Ovary (tissue), 7 donors: ENCODE measurements at regions not wholly inside any gene's neighbourhood (a gene's known extent, or its start where the extent isn't known, plus 50 kb on each side); places are given as distances from the start of the nearest gene placed in this dataset.

ENCODE experiments used
- DNase-seq, 5 donors: peaks; one replicate each; pipeline ENCODE4 v3.0.0-alpha.2; 2019 to 2020
- H3K27ac ChIP-seq, 2 donors: fragments of 200-600 bp; one replicate each; pipeline versions ENCODE4 v1.5.1 to v1.8.0; 2019 to 2022
- H3K27me3 ChIP-seq: fragments of 200-600 bp; one replicate; pipeline ENCODE4 v1.8.0; 2022
- H3K36me3 ChIP-seq: fragments of 200-600 bp; sonication (generic); one replicate; pipeline ENCODE4 v1.5.1; 2019
- H3K4me1 ChIP-seq: one replicate; pipeline ENCODE4 v1.8.1; 2013; ENCODE audit warnings: mild to moderate bottlenecking, moderate library complexity; ENCODE audit not compliant: insufficient read depth
- H3K4me3 ChIP-seq: fragments of 200-600 bp; sonication (generic); one replicate; pipeline ENCODE4 v1.5.1; 2017
- H3K9me3 ChIP-seq, 2 donors: fragments of 200-600 bp in 1 of 2; sonication (generic) in 1 of 2; one replicate each; pipeline versions ENCODE4 v1.5.1 to v1.8.1; 2013 to 2019; ENCODE audit warnings: mild to moderate bottlenecking in 1 of 2, moderate library complexity in 1 of 2
- CTCF ChIP-seq, 3 donors: fragments of 450-650 bp in 2 of 3; fragments of 200-600 bp in 1 of 3; IDR thresholded peaks; one replicate each; pipeline versions ENCODE4 v1.5.1 to v1.8.0; 2016 to 2022; ENCODE audit warnings: antibody characterized with exemption in 3 of 3, mild to moderate bottlenecking in 1 of 3
- EP300 ChIP-seq: sonication (generic); formaldehyde crosslinking; IDR thresholded peaks from one replicate; pipeline ENCODE4 v1.6.1; 2017; ENCODE audit warnings: antibody characterized with exemption
- POLR2A ChIP-seq: fragments of 450-650 bp; IDR thresholded peaks from one replicate; pipeline ENCODE4 v1.6.1; 2017; ENCODE audit warnings: antibody characterized with exemption, mild to moderate bottlenecking, moderate library complexity
- WGBS, 3 donors: extraction: QIAGEN DNeasy Blood & Tissue Kit in 1 of 3; methylation state at CpG; one replicate each; pipeline versions ENCODE4 v1.1.5 to v1.1.7; 2013 to 2017; 5-methylcytosine and 5-hydroxymethylcytosine counted together
- intact Hi-C, 4 donors: fragments of 100-400 bp; cut with DNase I; formaldehyde crosslinking; loops; one replicate each; pipeline versions ENCODE4 v1.11.0 to v1.15.1; 2022 to 2023
- donor health status: DM: no; HTN: no; CAD: no; lungs with moderate emphysema.
- donor health status: DM: no; HTN: no; CAD: no.
- donor health status: Bipolar disorder and iron deficiency.
- donor health status: DM: no; HTN: no; CAD: no.
- donor health status: DM: yes; HTN: yes; CAD: no.

DNA sequence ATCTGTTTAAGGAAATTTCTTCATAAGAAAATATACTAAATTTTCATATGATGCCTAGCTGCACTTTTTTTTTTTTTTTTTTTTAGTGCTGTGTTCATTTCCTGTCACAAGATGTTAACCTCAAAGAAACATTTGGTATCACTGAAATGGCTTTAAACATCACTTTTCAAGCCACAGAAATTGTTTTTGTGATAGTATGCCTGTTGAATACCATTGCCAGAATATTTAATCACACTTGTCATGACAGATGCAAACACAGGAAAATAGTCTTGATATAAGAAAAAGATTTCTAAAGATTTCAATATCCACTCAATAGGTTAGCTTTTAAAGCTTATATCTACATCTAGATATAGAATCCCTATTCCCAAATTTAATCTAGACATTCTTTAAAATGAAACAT lies 608.5 kb upstream of the AGTR1 start:
- Histone ChIP-seq H3K4me1 (no peaks in the 10 kb centered on the region), H3K36me3 (no peaks in the 10 kb centered on the region), H3K4me3 (no peak overlapping the region), H3K9me3 (no peaks in the 10 kb centered on the region), H3K27ac (no peak overlapping the region), H3K27me3 (no peaks in the 10 kb centered on the region)
- intact Hi-C loops = no loop called here
- DNase-seq = no peak
- TF ChIP-seq EP300 = no peak
- no peak for TF ChIP-seq POLR2A
- no peak for TF ChIP-seq CTCF (IDR thresholded peaks at IDR 0.05)

DNA sequence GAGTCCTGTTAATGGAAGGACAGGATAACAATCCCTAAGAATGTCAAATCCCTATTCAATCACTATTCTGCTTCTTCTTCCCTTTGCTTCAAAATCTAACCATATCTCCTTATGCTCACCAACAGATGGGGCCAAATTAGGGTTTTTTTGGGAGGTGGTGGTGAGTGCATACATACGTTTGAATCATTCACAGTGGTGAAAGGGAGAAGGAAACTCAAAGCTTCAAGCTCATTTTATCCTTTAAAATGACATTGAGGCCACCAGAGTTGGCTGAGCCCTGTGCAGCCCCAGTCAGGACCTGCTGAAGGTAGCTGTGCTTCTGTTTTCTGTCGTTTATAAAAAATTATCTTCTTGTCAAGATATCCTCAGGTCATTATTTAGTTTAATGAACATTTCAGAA lies 607.5 kb upstream of the AGTR1 start:
- WGBS, 3 donors = 38 to 48% (median 46%) methylated on average over 2 of the region's 2 CpGs
- no peaks in the 10 kb centered on the region for H3K9me3 ChIP-seq
- TF ChIP-seq CTCF (IDR thresholded peaks at IDR 0.05) (no peak), EP300 (no peak), POLR2A (no peak)
- H3K4me3 ChIP-seq = no peak overlapping the region
- no peak overlapping the region for H3K27ac ChIP-seq
- no peaks in the 10 kb centered on the region for H3K4me1 ChIP-seq
- no peaks in the 10 kb centered on the region for H3K36me3 ChIP-seq
- no peak for DNase-seq
- intact Hi-C loops = no loop called here
- no peaks in the 10 kb centered on the region for H3K27me3 ChIP-seq

GRCh38 chr3:148092624-148093347 lies 604.9 kb upstream of the AGTR1 start:
- Histone ChIP-seq H3K27ac (no peak overlapping the region), H3K9me3 (no peaks in the 10 kb centered on the region), H3K4me1 (no peaks in the 10 kb centered on the region), H3K36me3 (no peaks in the 10 kb centered on the region), H3K27me3 (no peaks in the 10 kb centered on the region), H3K4me3 (no peak overlapping the region)
- WGBS, 3 donors = 70 to 76% (median 71%) methylated on average over 5 of the region's 5 CpGs
- DNase-seq = no peak
- TF ChIP-seq CTCF (IDR thresholded peaks at IDR 0.05) = no peak
- TF ChIP-seq POLR2A = no peak
- TF ChIP-seq EP300 = no peak
- intact Hi-C loops = no loop called here

DNA sequence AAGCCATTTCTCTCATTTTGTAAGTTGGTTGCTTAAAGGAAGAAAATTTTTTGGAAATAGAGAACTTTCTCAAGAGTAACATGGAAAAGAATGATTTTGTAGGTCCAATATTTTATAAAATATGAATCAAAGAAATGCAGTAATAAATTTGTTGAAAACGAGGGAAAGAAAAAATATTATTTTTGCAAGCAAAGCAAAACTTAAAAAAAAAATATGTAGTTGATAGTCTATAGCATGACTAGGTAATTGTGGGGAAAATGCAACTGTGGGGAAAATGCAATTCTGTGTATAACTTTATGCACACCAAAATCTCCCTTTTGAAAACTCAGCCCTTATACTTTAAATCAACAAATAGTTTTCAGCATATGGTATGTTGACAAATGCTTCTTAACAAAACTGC lies 604.0 kb upstream of the AGTR1 start:
- Histone ChIP-seq H3K36me3 (no peaks in the 10 kb centered on the region), H3K4me1 (no peaks in the 10 kb centered on the region), H3K9me3 (no peaks in the 10 kb centered on the region), H3K27me3 (no peaks in the 10 kb centered on the region), H3K4me3 (no peak overlapping the region), H3K27ac (no peak overlapping the region)
- intact Hi-C loops = no loop called here
- DNase-seq = no peak
- TF ChIP-seq POLR2A (no peak), EP300 (no peak), CTCF (IDR thresholded peaks at IDR 0.05) (no peak)
- WGBS, 3 donors = 36 to 50% (median 44%) methylated on average over 1 of the region's 1 CpG
